Neural progenitor cell (in vitro differentiated cells): ENCODE measurements at regions not wholly inside any gene's neighbourhood (a gene's known extent, or its start where the extent isn't known, plus 50 kb on each side); places are given as distances from the start of the nearest gene placed in this dataset.

ENCODE experiments used
- DNase-seq: peaks from one replicate; pipeline ENCODE4 v3.0.0-alpha.2; 2016; ENCODE audit warnings: low spot score
- H2AFZ ChIP-seq: fragments of 200-600 bp; sonication (generic); replicated peaks from 2 replicates; pipeline ENCODE4 v1.6.1; 2016; ENCODE audit warnings: antibody characterized with exemption
- H3F3A ChIP-seq: fragments of 200-600 bp; sonication (generic); 2 replicates; pipeline ENCODE4 v1.6.1; 2016; ENCODE audit warnings: antibody characterized with exemption, low read depth
- H3K27ac ChIP-seq: fragments of 200-600 bp; sonication (generic); 2 replicates; pipeline ENCODE4 v1.5.1; 2016; ENCODE audit warnings: mild to moderate bottlenecking
- H3K27me3 ChIP-seq: fragments of 200-600 bp; sonication (generic); 2 replicates; pipeline ENCODE4 v1.6.1; 2016; ENCODE audit warnings: mild to moderate bottlenecking, moderate library complexity
- H3K36me3 ChIP-seq: fragments of 200-600 bp; sonication (generic); 2 replicates; pipeline ENCODE4 v1.5.1; 2016
- H3K4me1 ChIP-seq: fragments of 200-600 bp; sonication (generic); 2 replicates; pipeline ENCODE4 v1.6.1; 2016; ENCODE audit warnings: mixed run types
- H3K4me2 ChIP-seq: fragments of 200-600 bp; sonication (generic); 2 replicates; pipeline ENCODE4 v1.6.1; 2016
- H3K4me3 ChIP-seq: fragments of 200-600 bp; sonication (generic); 2 replicates; pipeline ENCODE4 v1.5.1; 2016
- H3K79me2 ChIP-seq: fragments of 200-600 bp; sonication (generic); 2 replicates; pipeline ENCODE4 v1.6.1; 2016; ENCODE audit warnings: low read depth
- H3K9ac ChIP-seq: fragments of 200-600 bp; sonication (generic); 2 replicates; pipeline ENCODE4 v1.6.1; 2016
- H3K9me3 ChIP-seq: fragments of 200-600 bp; sonication (generic); 2 replicates; pipeline ENCODE4 v1.5.1; 2016; ENCODE audit warnings: low read depth
- H4K20me1 ChIP-seq: fragments of 200-600 bp; sonication (generic); 2 replicates; pipeline ENCODE4 v1.6.1; 2016; ENCODE audit warnings: low read depth
- H3K27ac Mint-ChIP-seq: 3 replicates; pipeline ENCODE4 v1.8.0; 2021; ENCODE audit warnings: mixed read lengths
- H3K27me3 Mint-ChIP-seq: 2 replicates; pipeline ENCODE4 v1.8.0; 2022; ENCODE audit warnings: low read depth, mild to moderate bottlenecking, inconsistent platforms, moderate library complexity, mixed read lengths; ENCODE audit not compliant: insufficient read depth
- H3K36me3 Mint-ChIP-seq: 3 replicates; pipeline ENCODE4 v1.8.0; 2021; ENCODE audit warnings: mixed read lengths
- H3K4me1 Mint-ChIP-seq: 3 replicates; pipeline ENCODE4 v1.8.0; 2021; ENCODE audit warnings: mixed read lengths
- H3K4me3 Mint-ChIP-seq: 3 replicates; pipeline ENCODE4 v1.8.0; 2021; ENCODE audit warnings: mild to moderate bottlenecking, moderate library complexity, mixed read lengths
- H3K9me3 Mint-ChIP-seq: 3 replicates; pipeline ENCODE4 v1.8.0; 2020; ENCODE audit warnings: mixed read lengths
- CTCF ChIP-seq: fragments of 200-600 bp; sonication (generic); IDR thresholded peaks from 2 replicates; pipeline ENCODE4 v1.5.1; 2017; ENCODE audit warnings: antibody characterized with exemption, mild to moderate bottlenecking
- EZH2 ChIP-seq: fragments of 200-600 bp; sonication (generic); IDR thresholded peaks from 2 replicates; pipeline ENCODE4 v1.6.1; 2017; ENCODE audit warnings: antibody characterized with exemption, mild to moderate bottlenecking, moderate library complexity
- EZH2phosphoT487 ChIP-seq: fragments of 200-600 bp; sonication (generic); IDR thresholded peaks from 2 replicates; pipeline ENCODE4 v1.6.1; 2017; ENCODE audit warnings: antibody characterized with exemption

DNA sequence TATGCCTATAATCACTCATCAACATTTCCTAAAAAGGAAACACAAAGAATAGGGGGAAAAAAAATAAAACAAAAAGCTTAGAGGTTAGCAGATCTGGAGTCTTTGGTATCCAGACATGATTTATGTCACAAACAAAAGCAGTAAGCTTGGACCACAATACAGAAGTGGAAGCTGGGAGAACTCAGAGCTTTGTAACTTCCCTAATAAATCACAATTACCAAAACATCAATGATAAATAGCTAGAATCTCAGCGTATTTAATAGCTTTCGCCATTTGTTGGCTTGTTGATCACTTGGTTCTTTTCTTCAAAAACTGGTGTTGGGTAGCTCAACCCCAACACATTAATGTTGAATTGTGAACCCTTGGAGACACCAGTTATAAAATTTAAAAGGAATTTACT, 392.5 kb downstream of the IRS1 start:
- TF ChIP-seq CTCF (no peak), EZH2 (no peak), EZH2phosphoT487 (no peak)
- H3K4me2 ChIP-seq: no peak overlapping the region
- DNase-seq: no peak
- no peaks in the 10 kb centered on the region for H3K27me3 ChIP-seq
- H3K4me3 Mint-ChIP-seq: no peak overlapping the region
- no peak overlapping the region for H3K27ac Mint-ChIP-seq
- H3K4me1 Mint-ChIP-seq: peaks cover 28% of the 10 kb centered on the region
- no peaks in the 10 kb centered on the region for H3K9me3 ChIP-seq
- no peaks in the 10 kb centered on the region for H4K20me1 ChIP-seq
- H3K4me1 ChIP-seq: peaks cover 13% of the 10 kb centered on the region
- no peak overlapping the region for H2AFZ ChIP-seq
- H3K27me3 Mint-ChIP-seq: no peaks in the 10 kb centered on the region
- H3K9ac ChIP-seq: no peak overlapping the region
- no peaks in the 10 kb centered on the region for H3K79me2 ChIP-seq
- H3K27ac ChIP-seq: no peak overlapping the region
- peaks cover 5% of the 10 kb centered on the region for H3K36me3 ChIP-seq
- H3K4me3 ChIP-seq: no peak overlapping the region
- H3F3A ChIP-seq: no peaks in the 10 kb centered on the region
- no peaks in the 10 kb centered on the region for H3K36me3 Mint-ChIP-seq
- peaks cover 8% of the 10 kb centered on the region for H3K9me3 Mint-ChIP-seq

- no peak overlapping the region for H3K4me3 ChIP-seq
- H3K79me2 ChIP-seq: no peaks in the 10 kb centered on the region
- no peak overlapping the region for H3K27ac ChIP-seq
- Mint-ChIP-seq H3K4me3 (no peak overlapping the region), H3K4me1 (peaks cover 28% of the 10 kb centered on the region), H3K27me3 (no peaks in the 10 kb centered on the region), H3K36me3 (no peaks in the 10 kb centered on the region), H3K9me3 (peaks cover 12% of the 10 kb centered on the region), H3K27ac (peak overlapping the region; percentile 57)
- H3K27me3 ChIP-seq: no peaks in the 10 kb centered on the region
- H2AFZ ChIP-seq: no peak overlapping the region
- H3K36me3 ChIP-seq: peaks cover 5% of the 10 kb centered on the region
- DNase-seq: no peak
- H3K9me3 ChIP-seq: no peaks in the 10 kb centered on the region
- no peak overlapping the region for H3K9ac ChIP-seq
- no peaks in the 10 kb centered on the region for H4K20me1 ChIP-seq
- no peak overlapping the region for H3K4me2 ChIP-seq
- no peaks in the 10 kb centered on the region for H3F3A ChIP-seq
- TF ChIP-seq CTCF (no peak), EZH2 (no peak), EZH2phosphoT487 (no peak)
- H3K4me1 ChIP-seq: peaks cover 13% of the 10 kb centered on the region
These were observed 394.2 kb downstream of the IRS1 start for GRCh38 chr2:226405465-226405864.

DNA sequence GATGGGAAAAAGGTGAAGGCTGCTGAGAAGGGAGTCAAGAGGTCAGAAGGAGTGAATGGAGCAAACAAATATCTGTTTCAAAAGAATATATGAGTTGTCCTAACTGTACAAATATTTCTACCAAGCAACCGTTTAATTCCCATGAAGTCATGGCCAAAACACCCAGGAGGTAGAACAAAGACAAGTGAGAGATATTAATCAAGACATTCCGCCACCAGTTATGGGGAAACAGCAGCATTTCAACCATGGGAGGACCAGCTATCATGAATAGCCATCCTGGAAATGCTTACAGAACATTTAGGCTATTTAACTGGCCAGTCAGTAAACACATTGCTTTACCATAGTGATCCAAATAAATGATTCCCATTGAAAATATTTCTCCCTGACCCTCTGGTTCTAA, 396.3 kb downstream of the IRS1 start:
- no peak overlapping the region for H3K4me3 Mint-ChIP-seq
- H3K9me3 Mint-ChIP-seq: peaks cover 11% of the 10 kb centered on the region
- Histone ChIP-seq H3K27ac (no peak overlapping the region), H3F3A (no peaks in the 10 kb centered on the region), H3K9ac (no peak overlapping the region), H4K20me1 (no peaks in the 10 kb centered on the region), H3K79me2 (no peaks in the 10 kb centered on the region), H3K4me1 (peaks cover 13% of the 10 kb centered on the region), H3K9me3 (no peaks in the 10 kb centered on the region), H3K27me3 (no peaks in the 10 kb centered on the region), H3K4me3 (no peak overlapping the region), H3K36me3 (peaks cover 5% of the 10 kb centered on the region), H2AFZ (no peak overlapping the region), H3K4me2 (no peak overlapping the region)
- peaks cover 27% of the 10 kb centered on the region for H3K4me1 Mint-ChIP-seq
- H3K27me3 Mint-ChIP-seq: no peaks in the 10 kb centered on the region
- H3K36me3 Mint-ChIP-seq: no peaks in the 10 kb centered on the region
- peak overlapping the region; percentile 23 for H3K27ac Mint-ChIP-seq
- no peak for DNase-seq
- TF ChIP-seq EZH2phosphoT487 (no peak), CTCF (no peak), EZH2 (no peak)
